Fibroblast of lung (primary cell): ENCODE measurements at regions not wholly inside any gene's neighbourhood (a gene's known extent, or its start where the extent isn't known, plus 50 kb on each side); places are given as distances from the start of the nearest gene placed in this dataset.
"Not testable (repeated sequence)": the region's sequence is repeated elsewhere in the genome, so short reads cannot be mapped to it uniquely, and the experiment has no call there.

ENCODE experiments used
- DNase-seq, 2 donors: peaks; one replicate each; pipeline versions ENCODE4 v3.0.0 to v3.0.0-alpha.2; 2010; ENCODE audit warnings: low read depth in 2 of 2
- H2AFZ ChIP-seq: 2 replicates; pipeline ENCODE4 v1.5.1; 2012; ENCODE audit warnings: low read length, control low read depth, inconsistent platforms
- H3K27ac ChIP-seq: 2 replicates; pipeline ENCODE4 v1.5.1; 2011; ENCODE audit warnings: low read length, control low read depth; ENCODE audit not compliant: insufficient read depth
- H3K27me3 ChIP-seq: 2 replicates; pipeline ENCODE4 v1.5.1; 2011; ENCODE audit warnings: mild to moderate bottlenecking, low read length; ENCODE audit not compliant: control insufficient read depth, insufficient read depth
- H3K36me3 ChIP-seq: 2 replicates; pipeline ENCODE4 v1.5.1; 2011; ENCODE audit warnings: low read length; ENCODE audit not compliant: control insufficient read depth, insufficient read depth
- H3K4me1 ChIP-seq: 2 replicates; pipeline ENCODE4 v1.5.1; 2011; ENCODE audit warnings: low read length; ENCODE audit not compliant: control insufficient read depth, insufficient read depth; ENCODE audit errors: extremely low read depth
- H3K4me2 ChIP-seq: 2 replicates; pipeline ENCODE4 v1.5.1; 2011; ENCODE audit warnings: low read length, control low read depth; ENCODE audit not compliant: insufficient read depth; ENCODE audit errors: extremely low read depth
- H3K4me3 ChIP-seq, 4 experiments: fragments of 200-600 bp in 1 of 4; sonication (generic) in 1 of 4; replicated peaks in 1 of 4; 2 replicates each; pipeline ENCODE4 v1.5.1; 2011 to 2016; ENCODE audit warnings: low read length in 4 of 4, low read depth in 3 of 4, mild to moderate bottlenecking in 3 of 4, control low read depth in 2 of 4, inconsistent platforms in 1 of 4, mixed read lengths in 1 of 4; ENCODE audit not compliant: insufficient read depth in 1 of 4; ENCODE audit errors: control extremely low read depth in 1 of 4
- H3K79me2 ChIP-seq: 2 replicates; pipeline ENCODE4 v1.5.1; 2012; ENCODE audit warnings: mild to moderate bottlenecking, low read length, inconsistent platforms; ENCODE audit not compliant: control insufficient read depth, insufficient read depth
- H3K9ac ChIP-seq: 2 replicates; pipeline ENCODE4 v1.5.1; 2011; ENCODE audit warnings: mild to moderate bottlenecking, low read length, control low read depth; ENCODE audit not compliant: insufficient read depth
- H3K9me3 ChIP-seq: 2 replicates; pipeline ENCODE4 v1.5.1; 2012; ENCODE audit warnings: low read depth, low read length; ENCODE audit not compliant: control insufficient read depth, insufficient read depth
- H4K20me1 ChIP-seq: 2 replicates; pipeline ENCODE4 v1.5.1; 2011; ENCODE audit warnings: low read length; ENCODE audit not compliant: control insufficient read depth, insufficient read depth; ENCODE audit errors: extremely low read depth
- EZH2 ChIP-seq: IDR thresholded peaks from 2 replicates; pipeline ENCODE4 v1.5.1; 2012; ENCODE audit warnings: low read length, control low read depth, mild to moderate bottlenecking; ENCODE audit errors: missing control alignments
- TF ChIP-seq, protein P1 (sequence below), 2 donors: IDR thresholded peaks in 1 of 2; conservative IDR thresholded peaks in 1 of 2; 1 replicate in 1 of 2; 2 replicates in 1 of 2; pipeline ENCODE4 v1.5.1; 2011 to 2012; ENCODE audit warnings: low read length in 2 of 2, control low read depth in 1 of 2, inconsistent platforms in 1 of 2, low read depth in 1 of 2, mild to moderate bottlenecking in 1 of 2

DNA sequence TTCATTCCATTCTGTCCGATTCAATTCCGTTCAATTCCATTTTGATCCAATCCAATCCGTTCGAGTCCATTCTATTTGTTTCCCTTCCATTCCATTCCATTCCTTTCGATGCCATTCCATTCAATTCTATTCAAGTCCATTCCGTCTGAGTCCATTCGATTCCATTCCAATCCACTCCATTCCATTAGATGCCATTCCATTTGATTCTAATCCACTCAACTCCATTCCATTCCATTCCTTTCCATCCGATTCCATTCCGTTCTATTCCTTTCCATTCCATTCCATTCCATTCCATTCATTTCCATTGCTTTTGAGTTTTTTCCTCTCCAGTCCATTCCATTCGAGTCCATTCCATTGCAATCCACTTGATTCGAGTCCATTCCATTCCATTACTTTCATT is 2589.3 kb upstream of the TPTE start:
- not testable (repeated sequence) for DNase-seq, H3K4me3 ChIP-seq, H4K20me1 ChIP-seq, H3K36me3 ChIP-seq, H3K4me2 ChIP-seq, H3K27ac ChIP-seq, H3K79me2 ChIP-seq, H3K4me1 ChIP-seq, H2AFZ ChIP-seq, H3K27me3 ChIP-seq, H3K9ac ChIP-seq
- peaks cover 21% of the 10 kb centered on the region for H3K9me3 ChIP-seq

GRCh38 chr21:7932834-7933233 is 2588.5 kb upstream of the TPTE start:
- H3K4me3 ChIP-seq, H3K36me3 ChIP-seq, H2AFZ ChIP-seq, H4K20me1 ChIP-seq, H3K4me2 ChIP-seq, DNase-seq, H3K9ac ChIP-seq, H3K27ac ChIP-seq, H3K27me3 ChIP-seq, H3K4me1 ChIP-seq, H3K79me2 ChIP-seq: not testable (repeated sequence)
- peaks cover 22% of the 10 kb centered on the region for H3K9me3 ChIP-seq

GRCh38 chr21:7933923-7934322 is 2587.5 kb upstream of the TPTE start:
- Histone ChIP-seq H3K9ac (no peak overlapping the region), H3K27ac (no peak overlapping the region), H3K79me2 (no peaks in the 10 kb centered on the region), H3K4me1 (no peaks in the 10 kb centered on the region), H3K9me3 (peaks cover 20% of the 10 kb centered on the region), H2AFZ (no peak overlapping the region), H3K36me3 (no peaks in the 10 kb centered on the region), H3K4me2 (no peak overlapping the region), H3K27me3 (no peaks in the 10 kb centered on the region), H3K4me3 (no peak overlapping the region), H4K20me1 (no peaks in the 10 kb centered on the region)
- no peak for TF ChIP-seq EZH2
- TF ChIP-seq, protein P1, sequence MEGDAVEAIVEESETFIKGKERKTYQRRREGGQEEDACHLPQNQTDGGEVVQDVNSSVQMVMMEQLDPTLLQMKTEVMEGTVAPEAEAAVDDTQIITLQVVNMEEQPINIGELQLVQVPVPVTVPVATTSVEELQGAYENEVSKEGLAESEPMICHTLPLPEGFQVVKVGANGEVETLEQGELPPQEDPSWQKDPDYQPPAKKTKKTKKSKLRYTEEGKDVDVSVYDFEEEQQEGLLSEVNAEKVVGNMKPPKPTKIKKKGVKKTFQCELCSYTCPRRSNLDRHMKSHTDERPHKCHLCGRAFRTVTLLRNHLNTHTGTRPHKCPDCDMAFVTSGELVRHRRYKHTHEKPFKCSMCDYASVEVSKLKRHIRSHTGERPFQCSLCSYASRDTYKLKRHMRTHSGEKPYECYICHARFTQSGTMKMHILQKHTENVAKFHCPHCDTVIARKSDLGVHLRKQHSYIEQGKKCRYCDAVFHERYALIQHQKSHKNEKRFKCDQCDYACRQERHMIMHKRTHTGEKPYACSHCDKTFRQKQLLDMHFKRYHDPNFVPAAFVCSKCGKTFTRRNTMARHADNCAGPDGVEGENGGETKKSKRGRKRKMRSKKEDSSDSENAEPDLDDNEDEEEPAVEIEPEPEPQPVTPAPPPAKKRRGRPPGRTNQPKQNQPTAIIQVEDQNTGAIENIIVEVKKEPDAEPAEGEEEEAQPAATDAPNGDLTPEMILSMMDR (conservative IDR thresholded peaks at IDR 0.05 in 1 of 2, IDR thresholded peaks at IDR 0.05 in 1 of 2; ENCODE audit: low read depth in 1 of 2, low read length in 2 of 2) = no peak
- DNase-seq = no peak

GRCh38 chr21:7937297-7937696 is 2584.1 kb upstream of the TPTE start:
- H3K27me3 ChIP-seq, H3K79me2 ChIP-seq, H3K4me3 ChIP-seq, DNase-seq, H4K20me1 ChIP-seq, H3K4me1 ChIP-seq, H3K9ac ChIP-seq, H3K27ac ChIP-seq, H2AFZ ChIP-seq, H3K36me3 ChIP-seq, H3K4me2 ChIP-seq: not testable (repeated sequence)
- peaks cover 21% of the 10 kb centered on the region for H3K9me3 ChIP-seq

DNA sequence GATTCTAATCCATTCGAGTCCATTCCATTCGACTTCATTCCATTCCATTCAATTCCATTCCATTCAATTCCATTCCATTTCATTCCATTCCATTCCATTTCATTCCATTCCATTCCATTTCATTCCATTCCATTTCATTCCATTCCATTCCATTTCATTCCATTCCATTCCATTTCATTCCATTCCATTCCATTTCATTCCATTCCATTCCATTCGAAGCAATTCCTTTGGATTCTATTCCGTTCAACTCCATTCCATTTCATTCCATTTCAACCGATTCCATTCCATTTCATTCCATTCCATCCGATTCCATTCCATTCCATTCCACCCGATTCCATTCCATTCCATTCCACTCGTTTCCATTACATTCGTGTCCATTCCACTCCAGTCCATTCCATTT is 2583.2 kb upstream of the TPTE start:
- not testable (repeated sequence) for H3K36me3 ChIP-seq, H3K27ac ChIP-seq, H3K4me3 ChIP-seq, DNase-seq, H2AFZ ChIP-seq, H3K27me3 ChIP-seq, H4K20me1 ChIP-seq, H3K79me2 ChIP-seq, H3K4me1 ChIP-seq, H3K4me2 ChIP-seq, H3K9ac ChIP-seq
- peaks cover 23% of the 10 kb centered on the region for H3K9me3 ChIP-seq

DNA sequence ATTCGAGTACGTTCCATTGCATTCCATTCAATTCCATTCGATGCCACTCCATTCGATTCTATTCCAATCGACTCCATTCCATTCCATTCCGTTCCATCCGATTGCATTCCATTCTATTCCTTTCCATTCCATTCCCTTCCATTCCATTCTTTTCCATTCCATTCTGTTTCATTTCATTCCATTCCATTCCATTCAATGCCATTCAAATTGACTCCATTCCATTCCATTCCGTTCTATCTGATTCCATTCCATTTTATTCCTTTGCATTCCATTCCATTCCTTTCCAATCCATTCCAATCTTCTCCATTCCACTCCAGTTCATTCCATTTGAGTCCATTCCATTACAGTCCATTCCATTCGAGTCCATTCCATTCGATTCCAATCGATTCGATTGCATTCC is 2580.0 kb upstream of the TPTE start:
- not testable (repeated sequence) for H3K9ac ChIP-seq, H3K4me2 ChIP-seq, DNase-seq, H3K27me3 ChIP-seq, H3K36me3 ChIP-seq, H3K4me3 ChIP-seq, H4K20me1 ChIP-seq, H2AFZ ChIP-seq, H3K4me1 ChIP-seq, H3K79me2 ChIP-seq, H3K27ac ChIP-seq
- peaks cover 21% of the 10 kb centered on the region for H3K9me3 ChIP-seq
